ENCODE measurements at regions not wholly inside any gene's neighbourhood (a gene's known extent, or its start where the extent isn't known, plus 50 kb on each side); places are given as distances from the start of the nearest gene placed in this dataset.

DNA sequence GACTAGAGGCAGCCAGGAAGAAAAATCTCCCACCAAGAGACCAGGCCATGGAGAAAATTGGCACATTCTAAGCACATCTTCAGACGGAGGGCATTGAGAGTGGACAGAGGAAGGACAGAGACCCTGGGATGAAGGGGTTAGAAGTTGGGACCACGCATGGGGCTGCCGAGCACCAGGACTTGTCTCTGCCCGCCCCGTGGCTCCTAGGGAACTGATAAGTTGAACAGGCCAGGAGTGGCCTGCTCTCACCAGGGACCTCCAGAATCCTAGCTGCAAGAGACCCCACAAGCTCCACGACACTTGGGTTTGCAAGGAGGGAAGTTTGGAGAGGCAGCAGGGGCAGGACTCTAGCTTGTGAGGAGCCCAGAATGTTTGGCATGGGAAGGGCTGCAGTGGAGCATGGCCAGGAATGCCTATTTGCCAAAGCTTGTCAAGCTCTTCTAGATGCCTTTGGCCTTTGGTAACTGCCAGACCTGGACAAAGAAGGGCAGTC, 355.1 kb downstream of the NSUN3 start:
- Histone ChIP-seq H2AFZ (ENCODE audit: low read depth, low read length, severe bottlenecking) (no peak overlapping the region), H3K4me3 (ENCODE audit: insufficient read depth, low read length, poor library complexity, severe bottlenecking) (no peak overlapping the region), H3K4me2 (ENCODE audit: low read depth, low read length, poor library complexity, severe bottlenecking) (no peak overlapping the region), H3K9me2 (replicated peaks; ENCODE audit: insufficient read depth, low read length) (no peaks in the 10 kb centered on the region), H3K9ac (ENCODE audit: low read length) (no peak overlapping the region), H3K9me3 (ENCODE audit: insufficient read depth, low read length) (no peaks in the 10 kb centered on the region), H3K27me3 (ENCODE audit: low read length) (no peaks in the 10 kb centered on the region), H3F3A (ENCODE audit: insufficient read depth) (no peaks in the 10 kb centered on the region), H3K27ac (ENCODE audit: low read depth, low read length) (no peak overlapping the region), H3K79me2 (ENCODE audit: insufficient read depth, low read length) (no peaks in the 10 kb centered on the region), H3K36me3 (ENCODE audit: low read length) (no peaks in the 10 kb centered on the region), H4K20me1 (ENCODE audit: low read depth, low read length) (no peaks in the 10 kb centered on the region)
- TF ChIP-seq EZH2phosphoT487 (conservative IDR thresholded peaks at IDR 0.05; ENCODE audit: low read length): no peak
- TF ChIP-seq, protein P1, sequence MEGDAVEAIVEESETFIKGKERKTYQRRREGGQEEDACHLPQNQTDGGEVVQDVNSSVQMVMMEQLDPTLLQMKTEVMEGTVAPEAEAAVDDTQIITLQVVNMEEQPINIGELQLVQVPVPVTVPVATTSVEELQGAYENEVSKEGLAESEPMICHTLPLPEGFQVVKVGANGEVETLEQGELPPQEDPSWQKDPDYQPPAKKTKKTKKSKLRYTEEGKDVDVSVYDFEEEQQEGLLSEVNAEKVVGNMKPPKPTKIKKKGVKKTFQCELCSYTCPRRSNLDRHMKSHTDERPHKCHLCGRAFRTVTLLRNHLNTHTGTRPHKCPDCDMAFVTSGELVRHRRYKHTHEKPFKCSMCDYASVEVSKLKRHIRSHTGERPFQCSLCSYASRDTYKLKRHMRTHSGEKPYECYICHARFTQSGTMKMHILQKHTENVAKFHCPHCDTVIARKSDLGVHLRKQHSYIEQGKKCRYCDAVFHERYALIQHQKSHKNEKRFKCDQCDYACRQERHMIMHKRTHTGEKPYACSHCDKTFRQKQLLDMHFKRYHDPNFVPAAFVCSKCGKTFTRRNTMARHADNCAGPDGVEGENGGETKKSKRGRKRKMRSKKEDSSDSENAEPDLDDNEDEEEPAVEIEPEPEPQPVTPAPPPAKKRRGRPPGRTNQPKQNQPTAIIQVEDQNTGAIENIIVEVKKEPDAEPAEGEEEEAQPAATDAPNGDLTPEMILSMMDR (IDR thresholded peaks at IDR 0.05; ENCODE audit: insufficient read depth, low read length, poor library complexity, severe bottlenecking): no peak

DNA sequence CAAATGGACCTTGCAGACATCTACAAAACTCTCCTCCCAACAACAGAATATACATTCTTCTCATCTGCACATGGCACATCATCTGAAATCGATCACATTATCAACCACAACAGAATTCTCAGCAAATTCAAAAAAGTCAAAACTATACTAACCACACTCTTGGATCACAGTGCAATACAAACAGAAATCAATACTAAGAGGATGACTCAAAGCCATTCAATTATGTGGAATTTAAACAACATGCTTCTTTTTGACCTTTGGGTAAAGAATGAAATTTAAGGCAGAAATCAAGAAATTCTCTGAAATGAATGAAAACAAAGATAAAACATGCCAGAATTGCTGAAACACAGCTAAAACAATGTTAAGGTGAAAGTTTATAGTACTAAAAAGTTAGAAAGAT, 358.1 kb downstream of the NSUN3 start:
- no peak overlapping the region for H2AFZ ChIP-seq (ENCODE audit: low read depth, low read length, severe bottlenecking)
- no peaks in the 10 kb centered on the region for H3F3A ChIP-seq (ENCODE audit: insufficient read depth)
- no peaks in the 10 kb centered on the region for H3K36me3 ChIP-seq (ENCODE audit: low read length)
- no peaks in the 10 kb centered on the region for H3K9me2 ChIP-seq (replicated peaks; ENCODE audit: insufficient read depth, low read length)
- peaks cover under 1% of the 10 kb centered on the region; the same call in 1 of the 2 replicates for H3K9me3 ChIP-seq (ENCODE audit: insufficient read depth, low read length)
- H4K20me1 ChIP-seq (ENCODE audit: low read depth, low read length): no peaks in the 10 kb centered on the region
- H3K9ac ChIP-seq (ENCODE audit: low read length): no peak overlapping the region
- H3K79me2 ChIP-seq (ENCODE audit: insufficient read depth, low read length): no peaks in the 10 kb centered on the region
- TF ChIP-seq, protein P1 (IDR thresholded peaks at IDR 0.05; ENCODE audit: insufficient read depth, low read length, poor library complexity, severe bottlenecking): no peak
- TF ChIP-seq EZH2phosphoT487 (conservative IDR thresholded peaks at IDR 0.05; ENCODE audit: low read length): no peak
- no peaks in the 10 kb centered on the region for H3K27me3 ChIP-seq (ENCODE audit: low read length)
- H3K4me3 ChIP-seq (ENCODE audit: insufficient read depth, low read length, poor library complexity, severe bottlenecking): no peak overlapping the region
- no peak overlapping the region for H3K4me2 ChIP-seq (ENCODE audit: low read depth, low read length, poor library complexity, severe bottlenecking)
- no peak overlapping the region for H3K27ac ChIP-seq (ENCODE audit: low read depth, low read length)

DNA sequence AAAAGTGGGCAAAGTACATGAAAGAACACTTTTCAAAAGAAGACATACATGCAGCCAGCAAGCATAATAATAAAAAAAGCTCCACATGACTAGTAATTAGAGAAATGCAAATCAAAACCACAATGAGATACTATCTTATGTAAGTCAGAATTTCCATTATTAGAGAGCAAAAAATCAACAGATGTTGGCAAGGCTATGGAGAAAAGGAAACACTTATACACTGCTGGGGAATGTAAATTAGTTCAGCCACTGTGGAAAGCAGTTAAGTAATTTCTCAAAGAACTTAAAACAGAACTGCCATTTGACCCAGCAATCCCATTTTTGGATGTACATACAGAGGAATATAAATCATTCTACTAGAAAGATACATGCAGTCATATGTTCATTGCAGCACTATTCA, 360.7 kb downstream of the NSUN3 start:
- no peaks in the 10 kb centered on the region for H3K9me2 ChIP-seq (replicated peaks; ENCODE audit: insufficient read depth, low read length)
- H3K79me2 ChIP-seq (ENCODE audit: insufficient read depth, low read length): no peaks in the 10 kb centered on the region
- H4K20me1 ChIP-seq (ENCODE audit: low read depth, low read length): no peaks in the 10 kb centered on the region
- no peak overlapping the region for H3K9ac ChIP-seq (ENCODE audit: low read length)
- no peak overlapping the region for H3K4me2 ChIP-seq (ENCODE audit: low read depth, low read length, poor library complexity, severe bottlenecking)
- H3K9me3 ChIP-seq (ENCODE audit: insufficient read depth, low read length): peaks cover 7% of the 10 kb centered on the region; the same call in 1 of the 2 replicates
- no peak for TF ChIP-seq EZH2phosphoT487 (conservative IDR thresholded peaks at IDR 0.05; ENCODE audit: low read length)
- TF ChIP-seq, protein P1 (IDR thresholded peaks at IDR 0.05; ENCODE audit: insufficient read depth, low read length, poor library complexity, severe bottlenecking): no peak
- no peak overlapping the region for H3K27ac ChIP-seq (ENCODE audit: low read depth, low read length)
- no peak overlapping the region for H3K4me3 ChIP-seq (ENCODE audit: insufficient read depth, low read length, poor library complexity, severe bottlenecking)
- H2AFZ ChIP-seq (ENCODE audit: low read depth, low read length, severe bottlenecking): no peak overlapping the region
- no peaks in the 10 kb centered on the region for H3F3A ChIP-seq (ENCODE audit: insufficient read depth)
- H3K36me3 ChIP-seq (ENCODE audit: low read length): no peaks in the 10 kb centered on the region
- H3K27me3 ChIP-seq (ENCODE audit: low read length): no peaks in the 10 kb centered on the region
